ENCODE measurements at regions not wholly inside any gene's neighbourhood (a gene's known extent, or its start where the extent isn't known, plus 50 kb on each side); places are given as distances from the start of the nearest gene placed in this dataset.

- no peak for TF ChIP-seq POLR2A (IDR thresholded peaks at IDR 0.05; ENCODE audit: low read length)
- TF ChIP-seq GATA1 (IDR thresholded peaks at IDR 0.05; ENCODE audit: low read depth, low read length): no peak
Observed at GRCh38 chr3:159781867-159782266, 206.8 kb upstream of the IL12A start.

Measured in erythroblast (primary cell).